ENCODE measurements at regions not wholly inside any gene's neighbourhood (a gene's known extent, or its start where the extent isn't known, plus 50 kb on each side); places are given as distances from the start of the nearest gene placed in this dataset.
A peak's percentile ranks its signal among the peaks of the same experiment; 100 is the strongest.

GRCh38 chr2:226652983-226653765 is 146.4 kb downstream of the IRS1 start:
- DNase-seq = no peak

DNA sequence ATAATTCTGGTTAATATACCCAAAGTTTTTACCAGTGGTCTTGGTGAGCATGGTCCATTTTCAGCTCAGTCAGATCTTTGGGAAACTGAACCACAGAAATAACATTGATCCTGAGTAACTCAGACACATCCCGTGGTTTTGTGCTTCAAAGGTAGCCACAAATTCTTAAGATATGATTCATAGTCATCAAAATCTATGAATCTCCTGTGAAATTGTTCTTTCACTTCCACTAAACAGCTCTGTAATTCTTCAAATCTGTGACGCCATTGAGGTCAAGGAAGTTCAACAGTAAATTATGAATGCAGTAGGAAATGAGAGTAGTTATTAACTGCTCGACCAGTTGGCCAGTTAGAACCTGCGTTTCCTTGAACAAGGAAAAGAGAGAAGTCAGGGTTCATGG is 147.3 kb downstream of the IRS1 start:
- no peak for DNase-seq

DNA sequence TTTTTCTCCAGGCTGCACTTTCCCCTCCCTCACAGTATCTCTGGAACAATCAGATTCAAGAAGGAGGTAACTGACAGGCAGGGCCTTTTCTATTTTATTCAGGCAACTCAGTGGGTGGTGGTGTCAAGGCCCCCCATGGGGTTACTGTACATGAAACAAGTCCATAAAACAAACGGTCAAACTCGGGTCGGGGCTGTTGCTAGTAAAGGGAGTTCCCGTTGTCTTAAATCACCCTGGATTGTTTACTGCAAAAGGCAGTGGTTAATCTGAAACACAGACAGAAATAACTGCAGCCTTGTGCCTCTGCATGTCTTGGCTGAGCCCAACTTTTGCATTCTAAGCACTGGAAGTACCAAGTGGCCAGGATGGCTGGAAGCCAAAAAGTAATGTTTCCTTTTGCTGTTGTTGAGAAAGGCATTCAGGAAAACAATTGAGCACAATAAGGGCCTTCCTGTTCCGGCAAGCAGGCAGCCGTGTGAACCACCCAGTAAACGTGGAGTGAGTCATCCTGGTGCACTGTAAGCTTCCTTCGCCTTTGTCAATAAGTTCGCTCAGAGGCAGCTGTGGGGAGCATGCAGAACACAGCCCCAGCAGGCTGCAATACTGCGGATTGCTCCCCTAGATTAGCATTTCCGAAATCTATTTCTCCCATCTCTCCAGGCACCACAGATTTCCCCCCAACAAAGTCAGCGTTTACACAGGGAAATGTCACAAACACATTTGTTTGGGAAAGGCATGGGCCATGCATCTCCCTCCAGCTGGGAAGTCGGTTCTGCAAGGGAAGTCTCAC is 149.6 kb downstream of the IRS1 start:
- DNase-seq = peak in 29 of 56 donors; percentile 1 to 71 (median 24)

- DNase-seq = no peak
Observed at GRCh38 chr2:226649201-226649600, 150.4 kb downstream of the IRS1 start.

DNA sequence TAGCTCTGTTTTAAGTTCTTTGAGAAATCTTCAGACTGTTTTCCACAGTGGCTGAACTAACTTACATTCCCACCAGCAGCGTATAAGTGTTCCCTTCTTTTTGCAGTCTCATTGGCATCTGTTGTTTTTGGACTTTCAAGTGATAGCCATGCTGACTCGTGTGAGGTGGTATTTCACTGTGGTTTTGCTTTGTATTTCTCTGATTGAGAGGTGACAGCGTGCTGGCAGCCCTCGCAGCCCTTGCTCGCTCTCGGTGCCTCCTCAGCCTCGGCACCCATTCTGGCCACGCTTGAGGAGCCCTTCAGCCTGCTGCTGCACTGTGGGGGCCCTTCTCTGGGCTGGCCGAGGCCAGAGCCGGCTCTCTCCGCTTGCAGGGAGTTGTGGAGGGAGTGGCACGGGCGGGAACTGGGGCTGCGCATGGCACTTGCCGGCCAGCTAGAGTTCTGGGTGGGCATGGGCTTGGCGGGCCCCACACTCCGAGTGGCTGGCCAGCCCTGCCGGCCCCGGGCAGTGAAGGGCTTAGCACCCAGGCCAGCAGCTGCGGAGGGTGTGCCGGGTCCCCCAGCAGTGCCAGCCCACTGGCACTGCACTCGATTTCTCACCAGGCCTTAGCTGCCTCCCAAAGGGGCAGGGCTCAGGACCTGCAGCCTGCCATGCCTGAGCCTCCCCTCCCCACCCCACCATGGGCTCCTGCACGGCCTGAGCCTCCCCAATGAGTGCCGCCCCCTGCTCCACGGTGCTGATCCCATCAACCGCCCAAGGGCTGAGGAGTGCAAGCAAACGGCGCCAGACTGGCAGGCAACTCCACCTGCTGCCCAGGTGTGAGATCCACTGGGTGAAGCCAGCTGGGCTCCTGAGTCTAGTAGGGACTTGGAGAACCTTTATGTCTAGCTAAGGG is 151.8 kb downstream of the IRS1 start:
- DNase-seq = no peak

- no peak for DNase-seq
Observed at GRCh38 chr2:226644399-226644865, 155.2 kb downstream of the IRS1 start.

DNA sequence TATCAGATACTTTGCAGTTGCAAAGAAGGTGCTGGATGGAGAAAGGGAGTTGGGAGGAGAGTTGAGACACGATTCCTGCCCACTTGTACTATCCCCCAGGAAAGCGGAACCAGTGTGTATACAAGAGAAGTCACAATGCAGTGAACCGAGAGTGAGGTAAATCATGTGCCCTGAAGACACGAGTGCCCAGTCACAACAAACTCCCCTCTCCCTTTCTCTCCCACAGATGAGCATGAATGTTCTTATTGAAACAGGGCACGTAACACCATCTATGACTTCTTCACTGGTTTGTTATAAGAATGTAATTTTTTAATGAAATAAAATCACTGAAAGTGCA is 155.7 kb downstream of the IRS1 start:
- DNase-seq = no peak

- no peak for DNase-seq
Observed at GRCh38 chr2:226643030-226643945, 156.3 kb downstream of the IRS1 start.

DNA sequence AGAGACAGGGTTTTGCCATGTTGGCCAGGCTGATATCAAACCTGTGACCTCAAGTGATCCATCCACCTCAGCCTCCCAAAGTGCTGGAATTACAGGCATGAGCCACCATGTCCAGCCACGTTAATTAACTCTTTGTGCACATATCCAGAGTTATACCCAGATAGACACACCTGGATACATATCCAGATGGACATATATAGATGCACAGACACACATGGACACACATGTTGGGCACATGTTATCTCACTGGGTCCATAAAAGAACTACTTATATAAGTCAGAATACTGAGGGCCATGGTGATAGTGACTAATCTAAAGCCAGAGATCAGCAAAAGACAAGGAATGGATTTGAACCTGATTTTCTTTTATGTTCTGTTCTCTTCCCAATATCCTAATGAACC is 158.6 kb downstream of the IRS1 start:
- DNase-seq = no peak

- DNase-seq = no peak
Observed at GRCh38 chr2:226640501-226640900, 159.1 kb downstream of the IRS1 start.

DNA sequence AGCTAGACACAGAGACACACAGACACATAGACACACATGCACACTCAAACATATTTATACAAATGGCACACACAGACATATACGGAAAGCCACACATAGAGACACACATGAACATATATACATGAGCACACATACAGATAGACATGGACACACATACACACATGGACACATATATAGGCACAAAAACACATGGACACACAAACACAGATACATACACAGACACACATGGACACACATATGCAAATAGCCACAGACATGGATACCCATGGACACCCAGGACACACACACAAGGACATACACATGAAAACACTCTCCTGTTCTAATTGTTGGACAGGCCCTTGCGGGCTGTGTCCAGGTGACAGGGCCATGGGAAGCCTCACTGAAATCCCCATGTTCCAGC is 160.1 kb downstream of the IRS1 start:
- no peak for DNase-seq

DNA sequence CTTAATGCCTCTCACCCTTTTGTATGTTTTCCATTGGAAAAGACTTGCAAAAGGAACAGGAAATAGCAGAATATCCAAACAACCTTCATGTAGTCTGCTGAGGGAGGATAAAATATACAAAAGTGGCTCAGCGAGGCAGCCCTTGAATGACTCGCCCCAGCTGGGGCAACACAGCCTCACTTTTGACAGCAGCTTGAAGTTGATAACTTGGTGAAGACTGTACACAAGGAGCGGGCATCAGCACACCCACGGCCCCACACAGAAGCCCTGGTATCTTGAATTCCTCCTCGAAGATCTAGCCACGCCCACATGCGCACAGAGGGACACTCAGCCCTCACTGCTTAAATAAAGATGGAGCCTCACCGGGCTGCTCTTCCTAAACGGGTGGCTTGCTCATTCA is 161.0 kb downstream of the IRS1 start:
- DNase-seq = no peak

DNA sequence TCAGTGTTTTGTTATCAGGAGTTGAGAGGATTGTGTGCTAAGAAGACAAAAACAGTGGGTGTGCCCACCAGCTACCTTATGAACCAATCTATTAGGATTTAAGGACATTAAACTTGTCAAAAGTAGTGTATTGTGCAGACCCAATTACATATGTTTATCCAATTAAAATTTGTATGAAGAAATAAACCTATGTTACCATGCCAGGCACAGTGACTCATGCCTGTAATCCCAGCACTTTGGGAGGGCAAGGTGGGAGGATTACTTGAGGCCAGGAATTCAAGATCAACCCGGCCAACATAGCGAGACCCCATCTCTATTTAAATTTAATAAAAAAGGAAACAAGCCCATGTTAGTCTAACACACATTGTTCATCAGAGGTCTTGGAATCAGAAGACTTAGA is 162.2 kb downstream of the IRS1 start:
- no peak for DNase-seq

GRCh38 chr2:226636586-226636985 is 163.0 kb downstream of the IRS1 start:
- DNase-seq = no peak

GRCh38 chr2:226634943-226635604 is 164.5 kb downstream of the IRS1 start:
- DNase-seq = no peak

DNA sequence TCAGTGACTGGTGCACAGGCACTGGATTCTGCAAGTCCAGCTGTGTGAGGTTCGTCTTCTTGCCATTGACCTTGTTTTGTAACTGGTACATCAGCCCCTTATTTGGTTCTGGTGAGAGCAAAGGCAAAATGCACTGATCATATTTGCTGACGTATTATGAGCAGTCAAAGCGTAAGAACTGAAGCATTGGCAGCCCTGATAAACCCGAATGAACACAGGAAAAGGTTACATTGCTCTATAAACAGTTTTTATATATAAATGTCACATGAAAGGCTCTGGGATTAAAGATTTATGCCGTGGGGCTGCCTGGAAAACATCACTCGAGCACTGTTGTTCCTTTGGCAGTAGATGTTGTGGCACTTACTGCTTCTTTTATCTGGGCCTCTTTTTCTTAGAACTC is 167.9 kb downstream of the IRS1 start:
- no peak for DNase-seq

- no peak for DNase-seq
Observed at GRCh38 chr2:226631187-226631586, 168.4 kb downstream of the IRS1 start.

GRCh38 chr2:226625946-226626345 is 173.7 kb downstream of the IRS1 start:
- DNase-seq = no peak

DNA sequence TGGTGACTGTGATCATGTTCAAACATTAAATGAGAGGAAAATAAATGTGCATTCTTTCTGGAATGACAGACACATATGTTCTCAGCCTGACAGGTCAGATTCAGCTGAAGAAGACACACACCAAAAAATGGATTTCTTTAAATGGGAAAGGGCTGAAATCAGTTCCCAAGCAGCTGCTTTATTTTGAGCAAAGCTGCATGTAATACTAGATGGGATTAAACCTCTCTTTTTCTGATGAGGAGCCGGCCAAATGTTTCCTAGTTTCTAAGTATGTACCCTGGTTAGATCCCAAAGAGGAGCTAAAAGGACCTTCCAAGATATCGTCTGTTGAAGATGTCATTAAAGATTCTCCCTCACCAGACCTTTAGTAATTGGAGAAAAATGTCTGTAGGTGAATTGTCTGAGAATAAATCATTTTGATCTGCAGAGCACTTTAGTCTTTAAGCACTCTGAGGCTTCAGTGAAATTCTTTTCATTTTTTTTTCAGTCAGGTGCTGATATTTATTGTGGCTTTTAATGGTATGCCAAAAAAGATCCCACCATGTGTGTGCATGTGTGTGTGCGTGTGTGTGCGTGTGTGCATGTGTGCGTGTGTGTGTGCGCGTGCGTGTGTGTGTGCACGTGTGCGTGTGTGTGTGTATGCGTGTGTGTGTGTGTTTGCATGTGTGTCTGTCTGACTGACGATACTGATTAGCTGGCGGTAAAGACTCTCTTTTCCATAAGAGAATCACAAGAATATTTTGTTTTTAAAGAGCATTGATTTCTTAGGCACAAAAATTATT is 175.8 kb downstream of the IRS1 start:
- DNase-seq = no peak

Measured in amygdala (tissue), 56 donors.